ENCODE measurements at regions not wholly inside any gene's neighbourhood (a gene's known extent, or its start where the extent isn't known, plus 50 kb on each side); places are given as distances from the start of the nearest gene placed in this dataset.
"Not testable (repeated sequence)": the region's sequence is repeated elsewhere in the genome, so short reads cannot be mapped to it uniquely, and the experiment has no call there.

GRCh38 chrX:22609452-22609851, 336.7 kb downstream of the CBLL2 start:
- not testable (repeated sequence) for TF ChIP-seq CTCF, POLR2A, EP300 (IDR thresholded peaks at IDR 0.05)

Measured in tibial nerve (tissue), 4 donors.